ENCODE measurements at regions not wholly inside any gene's neighbourhood (a gene's known extent, or its start where the extent isn't known, plus 50 kb on each side); places are given as distances from the start of the nearest gene placed in this dataset.

GRCh38 chr1:29832471-29832870 is 596.1 kb downstream of the PTPRU start:
- no peak overlapping the region for H3K4me3 ChIP-seq (ENCODE audit: control insufficient read depth in 2 of 3, extremely low read depth in 1 of 3, insufficient read depth in 2 of 3, low read depth in 1 of 3, low read length in 3 of 3)
- H3K36me3 ChIP-seq (ENCODE audit: control insufficient read depth in 2 of 2, extremely low read depth in 1 of 2, insufficient read depth in 2 of 2, low read length in 2 of 2) = no peaks in the 10 kb centered on the region
- TF ChIP-seq EZH2 (IDR thresholded peaks at IDR 0.05; ENCODE audit: low read length) = no peak
- TF ChIP-seq CTCF (optimal IDR thresholded peaks at IDR 0.05 in 1 of 3, IDR thresholded peaks at IDR 0.05 in 1 of 3, conservative IDR thresholded peaks at IDR 0.05 in 1 of 3; ENCODE audit: extremely low read depth in 1 of 3, insufficient read depth in 2 of 3, low read length in 3 of 3) = no peak
- H3K27me3 ChIP-seq (ENCODE audit: control insufficient read depth, extremely low read depth, insufficient read depth, low read length) = no peaks in the 10 kb centered on the region
- no peaks in the 10 kb centered on the region for H3K4me1 ChIP-seq (ENCODE audit: control insufficient read depth, extremely low read depth, insufficient read depth, low read length)
- no peak overlapping the region for H2AFZ ChIP-seq (ENCODE audit: control insufficient read depth, low read length)
- DNase-seq (ENCODE audit: low read depth, low spot score) (no peak), FAIRE-seq (no peak)
- H4K20me1 ChIP-seq (ENCODE audit: control insufficient read depth, extremely low read depth, insufficient read depth, low read length) = no peaks in the 10 kb centered on the region
- dilution Hi-C loops (cut with MboI; ENCODE audit: extremely low pct_ligation_motif_present, low sequenced_read_pairs) = no loop called here
- no peaks in the 10 kb centered on the region for H3K9me3 ChIP-seq (ENCODE audit: control insufficient read depth, low read depth, low read length)
- no peak overlapping the region for H3K9ac ChIP-seq (ENCODE audit: control insufficient read depth, extremely low read depth, insufficient read depth, low read length)
- no peak overlapping the region for H3K4me2 ChIP-seq (ENCODE audit: control insufficient read depth, extremely low read depth, insufficient read depth, low read depth, low read length)
- H3K79me2 ChIP-seq (ENCODE audit: control insufficient read depth, insufficient read depth, low read length) = no peaks in the 10 kb centered on the region
- no peak overlapping the region for H3K27ac ChIP-seq (ENCODE audit: control insufficient read depth, insufficient read depth, low read length)
- no peaks in the 10 kb centered on the region for H3K9me1 ChIP-seq (ENCODE audit: control insufficient read depth, extremely low read depth, insufficient read depth, low read length)

GRCh38 chr1:29831500-29832117 is 595.3 kb downstream of the PTPRU start:
- no peak overlapping the region for H3K4me2 ChIP-seq (ENCODE audit: control insufficient read depth, extremely low read depth, insufficient read depth, low read depth, low read length)
- H3K9me1 ChIP-seq (ENCODE audit: control insufficient read depth, extremely low read depth, insufficient read depth, low read length) = no peaks in the 10 kb centered on the region
- H2AFZ ChIP-seq (ENCODE audit: control insufficient read depth, low read length) = no peak overlapping the region
- H3K36me3 ChIP-seq (ENCODE audit: control insufficient read depth in 2 of 2, extremely low read depth in 1 of 2, insufficient read depth in 2 of 2, low read length in 2 of 2) = no peaks in the 10 kb centered on the region
- no peaks in the 10 kb centered on the region for H3K27me3 ChIP-seq (ENCODE audit: control insufficient read depth, extremely low read depth, insufficient read depth, low read length)
- H3K9me3 ChIP-seq (ENCODE audit: control insufficient read depth, low read depth, low read length) = no peaks in the 10 kb centered on the region
- H3K79me2 ChIP-seq (ENCODE audit: control insufficient read depth, insufficient read depth, low read length) = no peaks in the 10 kb centered on the region
- H3K4me3 ChIP-seq (ENCODE audit: control insufficient read depth in 2 of 3, extremely low read depth in 1 of 3, insufficient read depth in 2 of 3, low read depth in 1 of 3, low read length in 3 of 3) = no peak overlapping the region
- no peak for DNase-seq (ENCODE audit: low read depth, low spot score)
- H3K27ac ChIP-seq (ENCODE audit: control insufficient read depth, insufficient read depth, low read length) = no peak overlapping the region
- dilution Hi-C loops (cut with MboI; ENCODE audit: extremely low pct_ligation_motif_present, low sequenced_read_pairs) = no loop called here
- no peak overlapping the region for H3K9ac ChIP-seq (ENCODE audit: control insufficient read depth, extremely low read depth, insufficient read depth, low read length)
- FAIRE-seq = no peak
- TF ChIP-seq EZH2 (IDR thresholded peaks at IDR 0.05; ENCODE audit: low read length) = no peak
- no peak for TF ChIP-seq CTCF (optimal IDR thresholded peaks at IDR 0.05 in 1 of 3, IDR thresholded peaks at IDR 0.05 in 1 of 3, conservative IDR thresholded peaks at IDR 0.05 in 1 of 3; ENCODE audit: extremely low read depth in 1 of 3, insufficient read depth in 2 of 3, low read length in 3 of 3)
- no peaks in the 10 kb centered on the region for H4K20me1 ChIP-seq (ENCODE audit: control insufficient read depth, extremely low read depth, insufficient read depth, low read length)
- no peaks in the 10 kb centered on the region for H3K4me1 ChIP-seq (ENCODE audit: control insufficient read depth, extremely low read depth, insufficient read depth, low read length)

Measured in keratinocyte (primary cell).